H1 (cell line): ENCODE measurements at regions not wholly inside any gene's neighbourhood (a gene's known extent, or its start where the extent isn't known, plus 50 kb on each side); places are given as distances from the start of the nearest gene placed in this dataset.

ENCODE experiments used
- BACH1 ChIP-seq: IDR thresholded peaks from 2 replicates; pipeline ENCODE4 v1.6.1; 2012; ENCODE audit warnings: low read length, improper control_type of control experiment
- EZH2 ChIP-seq: fragments of 200-600 bp; sonication (generic); IDR thresholded peaks from 2 replicates; pipeline ENCODE4 v1.7.1; 2012; ENCODE audit warnings: low read depth, mild to moderate bottlenecking, moderate library complexity, low read length, inconsistent platforms; ENCODE audit not compliant: severe bottlenecking
- FOSL1 ChIP-seq: IDR thresholded peaks from 2 replicates; pipeline ENCODE4 v1.6.1; 2011; ENCODE audit warnings: mild to moderate bottlenecking, low read depth, low read length, moderate library complexity; ENCODE audit not compliant: insufficient read depth
- GTF2F1 ChIP-seq: IDR thresholded peaks from 2 replicates; pipeline ENCODE4 v1.6.1; 2012; ENCODE audit warnings: low read depth, low read length, improper control_type of control experiment, borderline replicate concordance
- KDM5A ChIP-seq: fragments of 200-600 bp; IDR thresholded peaks from 2 replicates; pipeline ENCODE4 v1.7.1; 2012; ENCODE audit warnings: mild to moderate bottlenecking, low read length, inconsistent platforms, mixed read lengths
- MAX ChIP-seq: IDR thresholded peaks from 2 replicates; pipeline ENCODE4 v1.6.1; 2012; ENCODE audit warnings: inconsistent platforms
- NRF1 ChIP-seq: IDR thresholded peaks from 2 replicates; pipeline ENCODE4 v1.6.1; 2011; ENCODE audit warnings: mild to moderate bottlenecking, low read depth, low read length, improper control_type of control experiment
- POLR2AphosphoS5 ChIP-seq: IDR thresholded peaks from 2 replicates; pipeline ENCODE4 v1.6.1; 2011; ENCODE audit warnings: low read depth, low read length
- SUZ12 ChIP-seq: fragments of 200-600 bp; sonication (generic); IDR thresholded peaks from 2 replicates; pipeline ENCODE4 v1.6.1; 2012; ENCODE audit warnings: mild to moderate bottlenecking, inconsistent platforms, low read length, moderate library complexity, mixed read lengths
- TAF7 ChIP-seq: optimal IDR thresholded peaks from 2 replicates; pipeline ENCODE3; 2011; ENCODE audit warnings: low read depth, mild to moderate bottlenecking, inconsistent platforms, low read length, moderate library complexity, borderline replicate concordance
- TBP ChIP-seq: IDR thresholded peaks from 2 replicates; pipeline ENCODE4 v1.6.1; 2011; ENCODE audit warnings: low read depth, low read length, improper control_type of control experiment
- YY1 ChIP-seq: IDR thresholded peaks from 2 replicates; pipeline ENCODE4 v1.6.1; 2011; ENCODE audit warnings: low read depth, mild to moderate bottlenecking, low read length
- TF ChIP-seq, protein P1 (sequence below): fragments of 300-600 bp; sonication (generic); IDR thresholded peaks from 2 replicates; pipeline ENCODE4 v1.7.1; 2012; ENCODE audit warnings: low read length, moderate library complexity, mild to moderate bottlenecking, inconsistent platforms; ENCODE audit not compliant: insufficient replicate concordance

DNA sequence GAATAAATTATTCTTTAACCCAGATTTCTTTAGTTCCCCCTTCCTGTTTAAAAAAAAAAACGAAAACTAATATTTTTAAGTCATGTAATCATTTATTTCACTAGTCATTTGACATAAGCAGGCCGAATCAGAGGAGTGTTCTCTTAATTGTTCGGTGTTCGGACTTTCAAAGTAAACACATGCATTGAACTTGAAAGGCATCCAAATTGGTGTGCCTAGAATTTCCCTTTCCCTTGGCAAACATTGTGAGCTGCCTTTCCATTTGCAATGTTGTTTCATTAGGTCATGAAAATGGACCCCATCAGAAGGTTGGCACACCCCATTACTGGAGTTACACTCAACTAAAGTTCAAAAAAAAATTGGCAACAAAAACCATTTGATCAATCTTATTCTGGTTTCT, 283.0 kb upstream of the MARCKS start (continued):
- TF ChIP-seq, protein P1, sequence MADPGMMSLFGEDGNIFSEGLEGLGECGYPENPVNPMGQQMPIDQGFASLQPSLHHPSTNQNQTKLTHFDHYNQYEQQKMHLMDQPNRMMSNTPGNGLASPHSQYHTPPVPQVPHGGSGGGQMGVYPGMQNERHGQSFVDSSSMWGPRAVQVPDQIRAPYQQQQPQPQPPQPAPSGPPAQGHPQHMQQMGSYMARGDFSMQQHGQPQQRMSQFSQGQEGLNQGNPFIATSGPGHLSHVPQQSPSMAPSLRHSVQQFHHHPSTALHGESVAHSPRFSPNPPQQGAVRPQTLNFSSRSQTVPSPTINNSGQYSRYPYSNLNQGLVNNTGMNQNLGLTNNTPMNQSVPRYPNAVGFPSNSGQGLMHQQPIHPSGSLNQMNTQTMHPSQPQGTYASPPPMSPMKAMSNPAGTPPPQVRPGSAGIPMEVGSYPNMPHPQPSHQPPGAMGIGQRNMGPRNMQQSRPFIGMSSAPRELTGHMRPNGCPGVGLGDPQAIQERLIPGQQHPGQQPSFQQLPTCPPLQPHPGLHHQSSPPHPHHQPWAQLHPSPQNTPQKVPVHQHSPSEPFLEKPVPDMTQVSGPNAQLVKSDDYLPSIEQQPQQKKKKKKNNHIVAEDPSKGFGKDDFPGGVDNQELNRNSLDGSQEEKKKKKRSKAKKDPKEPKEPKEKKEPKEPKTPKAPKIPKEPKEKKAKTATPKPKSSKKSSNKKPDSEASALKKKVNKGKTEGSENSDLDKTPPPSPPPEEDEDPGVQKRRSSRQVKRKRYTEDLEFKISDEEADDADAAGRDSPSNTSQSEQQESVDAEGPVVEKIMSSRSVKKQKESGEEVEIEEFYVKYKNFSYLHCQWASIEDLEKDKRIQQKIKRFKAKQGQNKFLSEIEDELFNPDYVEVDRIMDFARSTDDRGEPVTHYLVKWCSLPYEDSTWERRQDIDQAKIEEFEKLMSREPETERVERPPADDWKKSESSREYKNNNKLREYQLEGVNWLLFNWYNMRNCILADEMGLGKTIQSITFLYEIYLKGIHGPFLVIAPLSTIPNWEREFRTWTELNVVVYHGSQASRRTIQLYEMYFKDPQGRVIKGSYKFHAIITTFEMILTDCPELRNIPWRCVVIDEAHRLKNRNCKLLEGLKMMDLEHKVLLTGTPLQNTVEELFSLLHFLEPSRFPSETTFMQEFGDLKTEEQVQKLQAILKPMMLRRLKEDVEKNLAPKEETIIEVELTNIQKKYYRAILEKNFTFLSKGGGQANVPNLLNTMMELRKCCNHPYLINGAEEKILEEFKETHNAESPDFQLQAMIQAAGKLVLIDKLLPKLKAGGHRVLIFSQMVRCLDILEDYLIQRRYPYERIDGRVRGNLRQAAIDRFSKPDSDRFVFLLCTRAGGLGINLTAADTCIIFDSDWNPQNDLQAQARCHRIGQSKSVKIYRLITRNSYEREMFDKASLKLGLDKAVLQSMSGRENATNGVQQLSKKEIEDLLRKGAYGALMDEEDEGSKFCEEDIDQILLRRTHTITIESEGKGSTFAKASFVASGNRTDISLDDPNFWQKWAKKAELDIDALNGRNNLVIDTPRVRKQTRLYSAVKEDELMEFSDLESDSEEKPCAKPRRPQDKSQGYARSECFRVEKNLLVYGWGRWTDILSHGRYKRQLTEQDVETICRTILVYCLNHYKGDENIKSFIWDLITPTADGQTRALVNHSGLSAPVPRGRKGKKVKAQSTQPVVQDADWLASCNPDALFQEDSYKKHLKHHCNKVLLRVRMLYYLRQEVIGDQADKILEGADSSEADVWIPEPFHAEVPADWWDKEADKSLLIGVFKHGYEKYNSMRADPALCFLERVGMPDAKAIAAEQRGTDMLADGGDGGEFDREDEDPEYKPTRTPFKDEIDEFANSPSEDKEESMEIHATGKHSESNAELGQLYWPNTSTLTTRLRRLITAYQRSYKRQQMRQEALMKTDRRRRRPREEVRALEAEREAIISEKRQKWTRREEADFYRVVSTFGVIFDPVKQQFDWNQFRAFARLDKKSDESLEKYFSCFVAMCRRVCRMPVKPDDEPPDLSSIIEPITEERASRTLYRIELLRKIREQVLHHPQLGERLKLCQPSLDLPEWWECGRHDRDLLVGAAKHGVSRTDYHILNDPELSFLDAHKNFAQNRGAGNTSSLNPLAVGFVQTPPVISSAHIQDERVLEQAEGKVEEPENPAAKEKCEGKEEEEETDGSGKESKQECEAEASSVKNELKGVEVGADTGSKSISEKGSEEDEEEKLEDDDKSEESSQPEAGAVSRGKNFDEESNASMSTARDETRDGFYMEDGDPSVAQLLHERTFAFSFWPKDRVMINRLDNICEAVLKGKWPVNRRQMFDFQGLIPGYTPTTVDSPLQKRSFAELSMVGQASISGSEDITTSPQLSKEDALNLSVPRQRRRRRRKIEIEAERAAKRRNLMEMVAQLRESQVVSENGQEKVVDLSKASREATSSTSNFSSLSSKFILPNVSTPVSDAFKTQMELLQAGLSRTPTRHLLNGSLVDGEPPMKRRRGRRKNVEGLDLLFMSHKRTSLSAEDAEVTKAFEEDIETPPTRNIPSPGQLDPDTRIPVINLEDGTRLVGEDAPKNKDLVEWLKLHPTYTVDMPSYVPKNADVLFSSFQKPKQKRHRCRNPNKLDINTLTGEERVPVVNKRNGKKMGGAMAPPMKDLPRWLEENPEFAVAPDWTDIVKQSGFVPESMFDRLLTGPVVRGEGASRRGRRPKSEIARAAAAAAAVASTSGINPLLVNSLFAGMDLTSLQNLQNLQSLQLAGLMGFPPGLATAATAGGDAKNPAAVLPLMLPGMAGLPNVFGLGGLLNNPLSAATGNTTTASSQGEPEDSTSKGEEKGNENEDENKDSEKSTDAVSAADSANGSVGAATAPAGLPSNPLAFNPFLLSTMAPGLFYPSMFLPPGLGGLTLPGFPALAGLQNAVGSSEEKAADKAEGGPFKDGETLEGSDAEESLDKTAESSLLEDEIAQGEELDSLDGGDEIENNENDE = no peak
- TF ChIP-seq EZH2 = no peak
- no peak for TF ChIP-seq FOSL1
- no peak for TF ChIP-seq GTF2F1
- TF ChIP-seq NRF1 = no peak
- no peak for TF ChIP-seq SUZ12
- no peak for TF ChIP-seq TBP
- TF ChIP-seq KDM5A = no peak
- no peak for TF ChIP-seq TAF7
- no peak for TF ChIP-seq BACH1
- TF ChIP-seq MAX = no peak
- no peak for TF ChIP-seq POLR2AphosphoS5
- TF ChIP-seq YY1 = no peak
